Spleen (tissue), 7 donors: ENCODE measurements at regions not wholly inside any gene's neighbourhood (a gene's known extent, or its start where the extent isn't known, plus 50 kb on each side); places are given as distances from the start of the nearest gene placed in this dataset.

Experiments
- POLR2A ChIP-seq, 3 donors: fragments of 450-650 bp; IDR thresholded peaks; one replicate each; pipeline ENCODE4 v1.5.1; 2017; ENCODE audit warnings: antibody characterized with exemption in 3 of 3, mild to moderate bottlenecking in 1 of 3
- POLR2AphosphoS5 ChIP-seq, 3 donors: sonication (generic); formaldehyde crosslinking; IDR thresholded peaks; one replicate each; pipeline ENCODE4 v1.5.1; 2017; ENCODE audit warnings: antibody characterized with exemption in 3 of 3
- TF ChIP-seq, protein P1 (sequence below), 11 experiments: fragments of 200-600 bp in 7 of 11; fragments of 450-650 bp in 4 of 11; sonication (generic) in 4 of 11; IDR thresholded peaks in 8 of 11; conservative IDR thresholded peaks in 3 of 11; 1 replicate in 7 of 11; 2 replicates in 4 of 11; pipeline versions ENCODE4 v1.4.0 to v1.8.0; 2016 to 2021; ENCODE audit warnings: antibody characterized with exemption in 11 of 11, inconsistent platforms in 4 of 11, mild to moderate bottlenecking in 1 of 11
- donor health status: DM: no; HTN: no; CAD: no; lungs with moderate emphysema.
- donor health status: DM: no; HTN: no; CAD: no.
- donor health status: DM: no; HTN: no; CAD: no.

DNA sequence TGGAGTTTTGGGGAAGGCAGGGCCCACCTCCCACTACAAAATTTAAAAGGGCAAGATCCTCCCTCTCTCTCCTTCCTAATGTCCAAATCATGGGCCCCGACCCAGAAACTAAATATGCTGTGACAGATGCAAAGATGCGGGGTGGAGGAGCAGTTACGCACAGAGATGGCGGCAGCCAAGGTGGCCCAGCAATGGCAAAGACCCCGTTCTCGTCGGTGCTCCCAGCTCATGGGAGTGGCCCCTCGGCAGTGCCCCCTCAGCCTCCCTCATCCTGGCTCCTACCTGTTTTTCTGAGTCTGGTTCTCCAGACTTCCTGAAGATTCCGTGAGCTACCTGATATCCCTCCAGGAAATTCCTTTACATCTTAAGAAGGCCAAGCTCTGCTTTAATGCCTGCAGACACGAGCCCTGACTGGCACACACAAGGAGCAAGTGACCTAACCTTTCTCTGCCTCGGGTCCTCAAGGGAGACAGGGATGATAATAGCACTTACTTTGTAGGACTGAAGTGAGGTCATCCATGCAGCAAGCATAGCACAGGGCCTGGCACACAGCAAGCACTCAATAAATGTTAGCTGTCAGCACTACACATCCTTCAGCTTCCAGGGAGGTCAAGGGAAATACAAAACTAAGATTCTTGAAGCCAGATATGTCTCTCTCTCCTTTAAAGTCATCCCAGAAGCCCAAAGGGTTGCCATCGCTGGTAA, 103.5 kb downstream of the LSM3 start:
- TF ChIP-seq, protein P1, sequence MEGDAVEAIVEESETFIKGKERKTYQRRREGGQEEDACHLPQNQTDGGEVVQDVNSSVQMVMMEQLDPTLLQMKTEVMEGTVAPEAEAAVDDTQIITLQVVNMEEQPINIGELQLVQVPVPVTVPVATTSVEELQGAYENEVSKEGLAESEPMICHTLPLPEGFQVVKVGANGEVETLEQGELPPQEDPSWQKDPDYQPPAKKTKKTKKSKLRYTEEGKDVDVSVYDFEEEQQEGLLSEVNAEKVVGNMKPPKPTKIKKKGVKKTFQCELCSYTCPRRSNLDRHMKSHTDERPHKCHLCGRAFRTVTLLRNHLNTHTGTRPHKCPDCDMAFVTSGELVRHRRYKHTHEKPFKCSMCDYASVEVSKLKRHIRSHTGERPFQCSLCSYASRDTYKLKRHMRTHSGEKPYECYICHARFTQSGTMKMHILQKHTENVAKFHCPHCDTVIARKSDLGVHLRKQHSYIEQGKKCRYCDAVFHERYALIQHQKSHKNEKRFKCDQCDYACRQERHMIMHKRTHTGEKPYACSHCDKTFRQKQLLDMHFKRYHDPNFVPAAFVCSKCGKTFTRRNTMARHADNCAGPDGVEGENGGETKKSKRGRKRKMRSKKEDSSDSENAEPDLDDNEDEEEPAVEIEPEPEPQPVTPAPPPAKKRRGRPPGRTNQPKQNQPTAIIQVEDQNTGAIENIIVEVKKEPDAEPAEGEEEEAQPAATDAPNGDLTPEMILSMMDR (IDR thresholded peaks at IDR 0.05 in 8 of 11, conservative IDR thresholded peaks at IDR 0.05 in 3 of 11), result no peak
- TF ChIP-seq POLR2A (IDR thresholded peaks at IDR 0.05) (no peak), POLR2AphosphoS5 (IDR thresholded peaks at IDR 0.05) (no peak)
